Activated CD4-positive, alpha-beta T cell treated with anti-CD3 and anti-CD28 coated beads for 36 hours (primary cell): ENCODE measurements at regions not wholly inside any gene's neighbourhood (a gene's known extent, or its start where the extent isn't known, plus 50 kb on each side); places are given as distances from the start of the nearest gene placed in this dataset.

Source experiments
- ATAC-seq: fragments of 200-7000 bp; cut with Tn5 transposase; one replicate; pipeline ENCODE4 v1.10.0; 2021; ENCODE audit warnings: mild to moderate bottlenecking, moderate library complexity
- CTCF ChIA-PET: fragments of 350-600 bp; sonication (Branson Sonifier 250); formaldehyde crosslinking; loops from one replicate; lab custom pipeline; 2021; ENCODE audit warnings: antibody characterized with exemption; lab: Charles Lee
- POLR2A ChIA-PET: fragments of 350-600 bp; sonication (Branson Sonifier 250); formaldehyde crosslinking; loops from one replicate; lab custom pipeline; 2021; ENCODE audit warnings: antibody characterized with exemption, inconsistent platforms; lab: Charles Lee
- DNase-seq: peaks from one replicate; pipeline ENCODE4 v3.0.0-alpha.2; 2020
- H3K27ac Mint-ChIP-seq: one replicate; pipeline ENCODE4 v1.8.0; 2021; ENCODE audit warnings: mixed read lengths
- H3K27me3 Mint-ChIP-seq: one replicate; pipeline ENCODE4 v1.8.0; 2021; ENCODE audit warnings: mixed read lengths
- H3K36me3 Mint-ChIP-seq: one replicate; pipeline ENCODE4 v1.8.0; 2021; ENCODE audit warnings: low read depth, mixed read lengths
- H3K4me1 Mint-ChIP-seq: one replicate; pipeline ENCODE4 v1.8.0; 2021; ENCODE audit warnings: mixed read lengths
- H3K4me3 Mint-ChIP-seq: one replicate; pipeline ENCODE4 v1.8.0; 2021; ENCODE audit warnings: mild to moderate bottlenecking, moderate library complexity, mixed read lengths
- H3K9me3 Mint-ChIP-seq: one replicate; pipeline ENCODE4 v1.8.0; 2021; ENCODE audit warnings: low read depth, mixed read lengths
- intact Hi-C, 2 experiments: fragments of 100-400 bp; cut with DNase I in 1 of 2; cut with micrococcal nuclease in 1 of 2; formaldehyde crosslinking; loops; one replicate each; pipeline versions ENCODE4 v1.14.2 to v1.15.1; 2022 to 2024; cut with DNase I, micrococcal nuclease

- CTCF ChIA-PET, result interaction anchor here (0.7 kb wide), 1 partner anchor 1107 kb away, joined by 3 read pairs; no protein-coding TSS in a partner anchor
- no peaks in the 10 kb centered on the region for H3K27me3 Mint-ChIP-seq
- H3K9me3 Mint-ChIP-seq, result no peaks in the 10 kb centered on the region
- no peak overlapping the region for H3K4me3 Mint-ChIP-seq
- no peaks in the 10 kb centered on the region for H3K36me3 Mint-ChIP-seq
- POLR2A ChIA-PET, result no interaction called here
- H3K4me1 Mint-ChIP-seq, result no peaks in the 10 kb centered on the region
- ATAC-seq (no peak), DNase-seq (no peak)
- intact Hi-C loops, result no loop called here
- H3K27ac Mint-ChIP-seq, result no peak overlapping the region
These were observed 156.8 kb upstream of the ERBB4 start for GRCh38 chr2:212695426-212695825.

- Mint-ChIP-seq H3K4me1 (no peaks in the 10 kb centered on the region), H3K4me3 (no peak overlapping the region), H3K27ac (no peak overlapping the region), H3K27me3 (no peaks in the 10 kb centered on the region), H3K9me3 (no peaks in the 10 kb centered on the region), H3K36me3 (no peaks in the 10 kb centered on the region)
- intact Hi-C loops, result no loop called here
- CTCF ChIA-PET, result no interaction called here
- DNase-seq (no peak), ATAC-seq (no peak)
- POLR2A ChIA-PET, result no interaction called here
These were observed 155.8 kb upstream of the ERBB4 start for GRCh38 chr2:212694398-212694797.

- H3K4me1 Mint-ChIP-seq, result no peaks in the 10 kb centered on the region
- H3K27me3 Mint-ChIP-seq, result no peaks in the 10 kb centered on the region
- no peak overlapping the region for H3K27ac Mint-ChIP-seq
- H3K9me3 Mint-ChIP-seq, result no peaks in the 10 kb centered on the region
- ChIA-PET POLR2A (no interaction called here), CTCF (interaction anchor here (0.5 kb wide), 1 partner anchor 593 kb away, joined by 3 read pairs; no protein-coding TSS in a partner anchor)
- H3K36me3 Mint-ChIP-seq, result no peaks in the 10 kb centered on the region
- ATAC-seq (no peak), DNase-seq (no peak)
- no peak overlapping the region for H3K4me3 Mint-ChIP-seq
- intact Hi-C loops, result no loop called here
These were observed 153.9 kb upstream of the ERBB4 start for GRCh38 chr2:212692466-212692865.

GRCh38 chr2:212686285-212686895 lies 147.8 kb upstream of the ERBB4 start:
- DNase-seq (peak; percentile 78), ATAC-seq (peak; percentile 53)
- Mint-ChIP-seq H3K27ac (no peak overlapping the region), H3K9me3 (no peaks in the 10 kb centered on the region), H3K4me3 (no peak overlapping the region), H3K36me3 (no peaks in the 10 kb centered on the region), H3K27me3 (peaks cover 5% of the 10 kb centered on the region), H3K4me1 (peaks cover 2% of the 10 kb centered on the region)
- POLR2A ChIA-PET, result no interaction called here
- CTCF ChIA-PET, result interaction anchor here (0.6 to 1.3 kb wide), 6 partner anchors 11 to 579 kb away, joined by 3 to 5 read pairs (median 3); no protein-coding TSS in a partner anchor
- intact Hi-C loops, result loop anchor here (1.0 to 10.0 kb wide), 8 partner anchors 90 to 1248 kb away; no protein-coding TSS in a partner anchor

GRCh38 chr2:212683346-212684097 lies 144.9 kb upstream of the ERBB4 start:
- ChIA-PET POLR2A (no interaction called here), CTCF (interaction anchor here (1.1 kb wide), 1 partner anchor 470 kb away, joined by 4 read pairs; no protein-coding TSS in a partner anchor)
- DNase-seq (no peak), ATAC-seq (no peak)
- Mint-ChIP-seq H3K9me3 (no peaks in the 10 kb centered on the region), H3K4me1 (peaks cover 2% of the 10 kb centered on the region), H3K4me3 (no peak overlapping the region), H3K27me3 (peaks cover 5% of the 10 kb centered on the region), H3K36me3 (no peaks in the 10 kb centered on the region), H3K27ac (no peak overlapping the region)
- intact Hi-C loops, result loop anchor here (10.0 kb wide), 2 partner anchors 561 to 1251 kb away; no protein-coding TSS in a partner anchor

GRCh38 chr2:212682937-212683336 lies 144.3 kb upstream of the ERBB4 start:
- ChIA-PET POLR2A (no interaction called here), CTCF (no interaction called here)
- Mint-ChIP-seq H3K27ac (no peak overlapping the region), H3K4me3 (no peak overlapping the region), H3K27me3 (peaks cover 5% of the 10 kb centered on the region), H3K4me1 (peaks cover 2% of the 10 kb centered on the region), H3K36me3 (no peaks in the 10 kb centered on the region), H3K9me3 (no peaks in the 10 kb centered on the region)
- ATAC-seq, result no peak
- intact Hi-C loops, result loop anchor here (10.0 kb wide), 2 partner anchors 562 to 1252 kb away; no protein-coding TSS in a partner anchor
- no peak for DNase-seq

- H3K27me3 Mint-ChIP-seq, result peaks cover 8% of the 10 kb centered on the region
- POLR2A ChIA-PET, result no interaction called here
These were observed 138.9 kb upstream of the ERBB4 start for GRCh38 chr2:212677466-212677865.

GRCh38 chr2:212672186-212672585 lies 133.6 kb upstream of the ERBB4 start:
- no peak overlapping the region for H3K4me3 Mint-ChIP-seq
- ChIA-PET CTCF (no interaction called here), POLR2A (no interaction called here)
- no peaks in the 10 kb centered on the region for H3K9me3 Mint-ChIP-seq
- no peak overlapping the region for H3K27ac Mint-ChIP-seq
- intact Hi-C loops, result no loop called here
- DNase-seq (no peak), ATAC-seq (no peak)
- H3K36me3 Mint-ChIP-seq, result no peaks in the 10 kb centered on the region
- H3K4me1 Mint-ChIP-seq, result no peaks in the 10 kb centered on the region
- peaks cover 8% of the 10 kb centered on the region for H3K27me3 Mint-ChIP-seq

More at GRCh38 chr2:212677466-212677865, 138.9 kb upstream of the ERBB4 start:
- Mint-ChIP-seq H3K4me3 (no peak overlapping the region), H3K4me1 (no peaks in the 10 kb centered on the region), H3K9me3 (no peaks in the 10 kb centered on the region), H3K27ac (no peak overlapping the region), H3K36me3 (no peaks in the 10 kb centered on the region)
- intact Hi-C loops, result no loop called here
- ATAC-seq, result no peak
- CTCF ChIA-PET, result no interaction called here
- no peak for DNase-seq

GRCh38 chr2:212669761-212670160 lies 131.2 kb upstream of the ERBB4 start:
- ChIA-PET POLR2A (no interaction called here), CTCF (no interaction called here)
- intact Hi-C loops, result no loop called here
- Mint-ChIP-seq H3K36me3 (no peaks in the 10 kb centered on the region), H3K4me3 (no peak overlapping the region), H3K27ac (no peak overlapping the region), H3K9me3 (no peaks in the 10 kb centered on the region), H3K27me3 (peaks cover 2% of the 10 kb centered on the region), H3K4me1 (no peaks in the 10 kb centered on the region)
- ATAC-seq (no peak), DNase-seq (no peak)

GRCh38 chr2:212667751-212668316 lies 129.2 kb upstream of the ERBB4 start:
- Mint-ChIP-seq H3K4me3 (no peak overlapping the region), H3K9me3 (no peaks in the 10 kb centered on the region), H3K27ac (no peak overlapping the region), H3K4me1 (no peaks in the 10 kb centered on the region), H3K36me3 (no peaks in the 10 kb centered on the region), H3K27me3 (no peaks in the 10 kb centered on the region)
- DNase-seq (no peak), ATAC-seq (no peak)
- POLR2A ChIA-PET, result no interaction called here
- intact Hi-C loops, result no loop called here
- CTCF ChIA-PET, result no interaction called here

- ChIA-PET CTCF (no interaction called here), POLR2A (no interaction called here)
- ATAC-seq (no peak), DNase-seq (no peak)
- Mint-ChIP-seq H3K4me3 (no peak overlapping the region), H3K27me3 (no peaks in the 10 kb centered on the region), H3K9me3 (no peaks in the 10 kb centered on the region), H3K27ac (no peak overlapping the region), H3K4me1 (no peaks in the 10 kb centered on the region), H3K36me3 (no peaks in the 10 kb centered on the region)
- intact Hi-C loops, result no loop called here
These were observed 127.3 kb upstream of the ERBB4 start for GRCh38 chr2:212665948-212666347.
